Activated CD4-positive, alpha-beta T cell treated with anti-CD3 and anti-CD28 coated beads, Interleukin-2, Interleukin-4, amounts not matched to agents 100 ng/mL and 50 ng/mL, durations not matched to agents 16 hours and 8 hours (primary cell): ENCODE measurements at regions not wholly inside any gene's neighbourhood (a gene's known extent, or its start where the extent isn't known, plus 50 kb on each side); places are given as distances from the start of the nearest gene placed in this dataset.
A peak's percentile ranks its signal among the peaks of the same experiment; 100 is the strongest.
"Not testable (repeated sequence)": the region's sequence is repeated elsewhere in the genome, so short reads cannot be mapped to it uniquely, and the experiment has no call there.

Experiments used
- DNase-seq: peaks from one replicate; pipeline ENCODE4 v3.0.0-alpha.2; 2020; ENCODE audit warnings: low spot score

GRCh38 chr13:48843630-48844380 is 131.9 kb upstream of the FNDC3A start:
- DNase-seq: no peak

GRCh38 chr13:48844676-48845075 is 131.0 kb upstream of the FNDC3A start:
- no peak for DNase-seq

GRCh38 chr13:48849515-48849914 is 126.2 kb upstream of the FNDC3A start:
- no peak for DNase-seq

- no peak for DNase-seq
Observed at GRCh38 chr13:48851707-48852106, 124.0 kb upstream of the FNDC3A start.

GRCh38 chr13:48852911-48853727 is 122.6 kb upstream of the FNDC3A start:
- no peak for DNase-seq

GRCh38 chr13:48853728-48854102 is 122.0 kb upstream of the FNDC3A start:
- DNase-seq: peak; percentile 43

GRCh38 chr13:48857576-48857975 is 118.1 kb upstream of the FNDC3A start:
- no peak for DNase-seq

- no peak for DNase-seq
Observed at GRCh38 chr13:48858122-48858902, 117.4 kb upstream of the FNDC3A start.

- DNase-seq: no peak
Observed at GRCh38 chr13:48859272-48860105, 116.2 kb upstream of the FNDC3A start.

- DNase-seq: no peak
Observed at GRCh38 chr13:48860364-48860763, 115.3 kb upstream of the FNDC3A start.

GRCh38 chr13:48862572-48862971 is 113.1 kb upstream of the FNDC3A start:
- no peak for DNase-seq

GRCh38 chr13:48864100-48864499 is 111.6 kb upstream of the FNDC3A start:
- no peak for DNase-seq

GRCh38 chr13:48866249-48866648 is 109.5 kb upstream of the FNDC3A start:
- DNase-seq: no peak

- no peak for DNase-seq
Observed at GRCh38 chr13:48873081-48873480, 102.6 kb upstream of the FNDC3A start.

- DNase-seq: no peak
Observed at GRCh38 chr13:48873587-48873986, 102.1 kb upstream of the FNDC3A start.

- DNase-seq: no peak
Observed at GRCh38 chr13:48874165-48874564, 101.5 kb upstream of the FNDC3A start.

GRCh38 chr13:48875047-48875446 is 100.7 kb upstream of the FNDC3A start:
- no peak for DNase-seq

GRCh38 chr13:48876289-48876688 is 99.4 kb upstream of the FNDC3A start:
- DNase-seq: no peak

GRCh38 chr13:48879432-48879831 is 96.3 kb upstream of the FNDC3A start:
- DNase-seq: no peak

- no peak for DNase-seq
Observed at GRCh38 chr13:48879854-48880253, 95.9 kb upstream of the FNDC3A start.

GRCh38 chr13:48883786-48884185 is 91.9 kb upstream of the FNDC3A start:
- DNase-seq: not testable (repeated sequence)

- no peak for DNase-seq
Observed at GRCh38 chr13:48885027-48885395, 90.7 kb upstream of the FNDC3A start.
